ENCODE measurements at regions not wholly inside any gene's neighbourhood (a gene's known extent, or its start where the extent isn't known, plus 50 kb on each side); places are given as distances from the start of the nearest gene placed in this dataset.

- CTCF ChIA-PET (ENCODE audit: partially characterized antibody), result interaction anchor here (1.1 kb wide), 1 partner anchor 683 kb away, joined by 3 read pairs; no protein-coding TSS in a partner anchor
- Histone ChIP-seq H4K20me1 (replicated peaks in 1 of 2; ENCODE audit: control insufficient read depth in 1 of 2, insufficient read depth in 2 of 2, low read length in 2 of 2) (no peaks in the 10 kb centered on the region), H3K79me2 (ENCODE audit: control insufficient read depth in 1 of 2, insufficient read depth in 2 of 2, low read length in 2 of 2) (no peaks in the 10 kb centered on the region), H3K56ac (replicated peaks; ENCODE audit: insufficient read length, low read depth, low read length) (no peak overlapping the region), H3K23ac (ENCODE audit: insufficient read length) (no peak overlapping the region), H4K5ac (ENCODE audit: insufficient read length, low read depth, low read length) (no peak overlapping the region), H3K4me3 (ENCODE audit: extremely low read depth in 1 of 4, insufficient read depth in 2 of 4, low read depth in 3 of 4, low read length in 4 of 4) (no peak overlapping the region), H2BK20ac (ENCODE audit: low read length) (no peak overlapping the region), H3K9ac (replicated peaks in 1 of 4; ENCODE audit: extremely low read depth in 1 of 4, low read depth in 3 of 4, low read length in 3 of 4) (no peak overlapping the region), H2BK15ac (ENCODE audit: low read length) (no peak overlapping the region), H3K27me3 (replicated peaks in 1 of 4; ENCODE audit: control insufficient read depth in 3 of 4, extremely low read depth in 1 of 4, insufficient read depth in 3 of 4, low read length in 3 of 4) (no peaks in the 10 kb centered on the region), H2BK12ac (ENCODE audit: low read depth, low read length) (no peak overlapping the region), H3K23me2 (ENCODE audit: low read depth, low read length) (no peaks in the 10 kb centered on the region), H3K4me2 (ENCODE audit: insufficient read depth in 1 of 2, low read depth in 2 of 2, low read length in 2 of 2) (no peak overlapping the region), H2AK5ac (ENCODE audit: low read depth, low read length) (no peak overlapping the region), H3K4me1 (replicated peaks in 1 of 4; ENCODE audit: control insufficient read depth in 3 of 4, insufficient read depth in 4 of 4, low read length in 3 of 4) (no peaks in the 10 kb centered on the region), H3K4ac (replicated peaks; ENCODE audit: insufficient read length, low read depth, low read length) (no peak overlapping the region), H2BK120ac (replicated peaks; ENCODE audit: low read depth, low read length) (no peak overlapping the region), H3K18ac (ENCODE audit: extremely low read depth, low read length) (no peak overlapping the region), H4K8ac (ENCODE audit: extremely low read depth, insufficient read depth, low read length) (no peak overlapping the region), H3K27ac (ENCODE audit: low read depth, low read length) (no peak overlapping the region), H3K79me1 (ENCODE audit: low read depth, low read length) (no peaks in the 10 kb centered on the region), H2BK5ac (ENCODE audit: low read depth, low read length) (no peak overlapping the region), H4K91ac (replicated peaks; ENCODE audit: insufficient read length, low read length) (no peak overlapping the region), H2AFZ (ENCODE audit: low read length) (no peak overlapping the region), H3K14ac (ENCODE audit: insufficient read length) (no peak overlapping the region), H3K9me3 (ENCODE audit: insufficient read depth in 2 of 2, low read depth in 1 of 2, low read length in 1 of 2) (no peaks in the 10 kb centered on the region), H3K36me3 (ENCODE audit: control insufficient read depth in 2 of 4, insufficient read depth in 4 of 4, low read length in 3 of 4) (no peaks in the 10 kb centered on the region)
- DNase-seq (ENCODE audit: low read depth in 1 of 2, low spot score in 2 of 2) (no peak), FAIRE-seq (no peak)
- no peak for TF ChIP-seq RFX5 (IDR thresholded peaks at IDR 0.05; ENCODE audit: borderline replicate concordance, low read depth, low read length)
- TF ChIP-seq CTCF (IDR thresholded peaks at IDR 0.05; ENCODE audit: control extremely low read depth in 1 of 3, insufficient read depth in 1 of 3, low read depth in 1 of 3, low read length in 3 of 3), result peak in 1 of 3 experiments; percentile 15; a peak in 1 of 4 replicates
- POLR2A ChIA-PET (ENCODE audit: partially characterized antibody), result no interaction called here
These were observed 111.0 kb downstream of the MINAR1 start for GRCh38 chr15:79543097-79543496.

All from H1 (cell line).